Right atrium auricular region (tissue), 2 donors: ENCODE measurements at regions not wholly inside any gene's neighbourhood (a gene's known extent, or its start where the extent isn't known, plus 50 kb on each side); places are given as distances from the start of the nearest gene placed in this dataset.

Source experiments
- DNase-seq: peaks from one replicate; pipeline ENCODE4 v3.0.0-alpha.2; 2019; ENCODE audit warnings: low spot score
- H3K27ac ChIP-seq, 2 donors: fragments of 200-600 bp; sonication (generic); 1 replicate in 1 of 2; 2 replicates in 1 of 2; pipeline ENCODE4 v1.5.1; 2016 to 2019
- H3K27me3 ChIP-seq, 2 donors: fragments of 200-600 bp; sonication (generic); one replicate each; pipeline versions ENCODE4 v1.5.1 to v1.6.0; 2017 to 2019
- H3K36me3 ChIP-seq: fragments of 200-600 bp; sonication (generic); one replicate; pipeline ENCODE4 v1.5.1; 2016
- H3K4me1 ChIP-seq, 2 donors: fragments of 200-600 bp; sonication (generic); one replicate each; pipeline versions ENCODE4 v1.5.1 to v1.6.0; 2017 to 2019
- H3K4me3 ChIP-seq, 2 donors: fragments of 200-600 bp; sonication (generic); 1 replicate in 1 of 2; 2 replicates in 1 of 2; pipeline ENCODE4 v1.5.1; 2017 to 2019; ENCODE audit warnings: mild to moderate bottlenecking in 1 of 2, moderate library complexity in 1 of 2
- H3K9me3 ChIP-seq, 2 donors: fragments of 200-600 bp; sonication (generic); one replicate each; pipeline ENCODE4 v1.5.1; 2019
- CTCF ChIP-seq, 2 donors: fragments of 200-600 bp; sonication (generic); IDR thresholded peaks; one replicate each; pipeline ENCODE4 v1.5.1; 2019; ENCODE audit warnings: antibody characterized with exemption in 2 of 2

GRCh38 chr15:94028121-94028520, 203.2 kb upstream of the MCTP2 start:
- no peak for TF ChIP-seq CTCF (IDR thresholded peaks at IDR 0.05)
- Histone ChIP-seq H3K27ac (no peak overlapping the region), H3K4me1 (no peaks in the 10 kb centered on the region), H3K36me3 (no peaks in the 10 kb centered on the region), H3K4me3 (no peak overlapping the region), H3K9me3 (no peaks in the 10 kb centered on the region), H3K27me3 (no peaks in the 10 kb centered on the region)
- no peak for DNase-seq

- Histone ChIP-seq H3K27ac (no peak overlapping the region), H3K9me3 (no peaks in the 10 kb centered on the region), H3K4me1 (no peaks in the 10 kb centered on the region), H3K36me3 (no peaks in the 10 kb centered on the region), H3K4me3 (no peak overlapping the region), H3K27me3 (no peaks in the 10 kb centered on the region)
- DNase-seq = no peak
- no peak for TF ChIP-seq CTCF (IDR thresholded peaks at IDR 0.05)
These were observed 203.8 kb upstream of the MCTP2 start for GRCh38 chr15:94027581-94027980.

GRCh38 chr15:94026458-94027304, 204.7 kb upstream of the MCTP2 start:
- Histone ChIP-seq H3K4me1 (no peaks in the 10 kb centered on the region), H3K27me3 (no peaks in the 10 kb centered on the region), H3K36me3 (no peaks in the 10 kb centered on the region), H3K27ac (no peak overlapping the region), H3K4me3 (no peak overlapping the region), H3K9me3 (no peaks in the 10 kb centered on the region)
- TF ChIP-seq CTCF (IDR thresholded peaks at IDR 0.05) = no peak
- no peak for DNase-seq

GRCh38 chr15:94023531-94023930, 207.8 kb upstream of the MCTP2 start:
- no peak overlapping the region for H3K4me3 ChIP-seq
- H3K27me3 ChIP-seq = no peaks in the 10 kb centered on the region
- no peaks in the 10 kb centered on the region for H3K9me3 ChIP-seq
- no peak overlapping the region for H3K27ac ChIP-seq
- H3K36me3 ChIP-seq = no peaks in the 10 kb centered on the region
- no peak for TF ChIP-seq CTCF (IDR thresholded peaks at IDR 0.05)
- no peak for DNase-seq
- no peaks in the 10 kb centered on the region for H3K4me1 ChIP-seq

GRCh38 chr15:94021621-94022320, 209.6 kb upstream of the MCTP2 start:
- H3K9me3 ChIP-seq = no peaks in the 10 kb centered on the region
- no peak overlapping the region for H3K4me3 ChIP-seq
- H3K27me3 ChIP-seq = no peaks in the 10 kb centered on the region
- DNase-seq = no peak
- no peak for TF ChIP-seq CTCF (IDR thresholded peaks at IDR 0.05)
- H3K27ac ChIP-seq = no peak overlapping the region
- no peaks in the 10 kb centered on the region for H3K36me3 ChIP-seq
- no peaks in the 10 kb centered on the region for H3K4me1 ChIP-seq
